ENCODE measurements at regions not wholly inside any gene's neighbourhood (a gene's known extent, or its start where the extent isn't known, plus 50 kb on each side); places are given as distances from the start of the nearest gene placed in this dataset.

- TF ChIP-seq CTCF (IDR thresholded peaks at IDR 0.05) (no peak), POLR2A (IDR thresholded peaks at IDR 0.05) (no peak)
Observed at GRCh38 chr4:81990898-81991297, 382.9 kb downstream of the HNRNPD start.

Measured in transverse colon (tissue), 3 donors.